ENCODE measurements at regions not wholly inside any gene's neighbourhood (a gene's known extent, or its start where the extent isn't known, plus 50 kb on each side); places are given as distances from the start of the nearest gene placed in this dataset.
"Not testable (repeated sequence)": the region's sequence is repeated elsewhere in the genome, so short reads cannot be mapped to it uniquely, and the experiment has no call there.

DNA sequence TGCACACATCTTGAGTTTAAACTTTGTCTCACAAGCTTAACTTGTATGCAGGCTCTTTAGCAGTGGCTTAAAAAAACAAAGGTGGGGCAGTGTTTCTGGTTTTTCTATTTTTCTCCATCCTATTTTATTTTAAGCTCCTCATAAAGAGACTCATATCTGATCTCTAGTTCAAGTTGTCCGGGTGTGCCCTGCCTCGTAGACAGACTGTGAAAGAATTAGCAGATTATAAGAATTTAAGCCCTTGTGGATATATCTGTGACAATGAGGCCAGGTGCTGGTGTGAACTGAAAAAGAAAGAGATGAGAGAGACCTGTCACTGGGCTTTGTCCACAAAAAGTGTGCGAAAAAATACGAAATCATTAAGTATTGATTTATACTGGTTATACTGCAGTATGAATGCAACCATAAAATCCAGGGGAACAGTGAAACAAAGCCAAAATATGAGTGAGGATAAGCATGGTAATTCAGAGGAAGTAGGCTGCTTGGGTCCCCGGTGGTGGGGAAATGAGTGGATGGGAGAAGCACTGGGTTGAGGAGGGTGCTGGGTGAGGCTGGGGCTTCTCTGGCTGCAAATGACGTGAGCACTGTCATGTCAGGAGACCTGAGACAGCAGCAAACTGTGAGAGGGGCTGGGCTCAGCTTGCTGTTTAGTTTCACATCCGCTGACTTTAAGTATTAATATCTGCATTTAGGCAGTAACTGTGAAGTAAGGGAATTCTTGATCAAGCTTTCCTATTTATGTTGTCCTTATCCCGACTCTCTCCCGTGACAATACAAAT, 179.7 kb upstream of the ANKRD55 start:
- DNase-seq: no peak

DNA sequence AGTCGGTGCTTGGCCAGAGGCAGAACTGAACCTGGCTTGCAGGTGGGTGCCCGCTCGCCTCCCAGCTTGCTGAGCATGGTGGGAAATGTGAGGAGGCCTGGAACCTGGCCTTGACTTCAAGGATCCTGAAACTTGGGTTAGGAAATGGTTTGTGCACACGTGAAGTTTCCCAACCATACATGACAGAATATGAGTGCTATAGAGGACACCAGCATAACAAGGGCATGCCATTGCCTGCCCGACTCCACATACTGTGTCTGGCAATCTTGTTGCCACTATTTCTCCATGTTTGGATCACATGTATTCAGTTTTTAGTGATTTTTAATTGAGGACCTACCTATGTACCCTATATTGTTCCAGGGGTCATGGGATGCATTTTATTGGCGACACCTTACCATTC, 177.6 kb upstream of the ANKRD55 start:
- DNase-seq: no peak

DNA sequence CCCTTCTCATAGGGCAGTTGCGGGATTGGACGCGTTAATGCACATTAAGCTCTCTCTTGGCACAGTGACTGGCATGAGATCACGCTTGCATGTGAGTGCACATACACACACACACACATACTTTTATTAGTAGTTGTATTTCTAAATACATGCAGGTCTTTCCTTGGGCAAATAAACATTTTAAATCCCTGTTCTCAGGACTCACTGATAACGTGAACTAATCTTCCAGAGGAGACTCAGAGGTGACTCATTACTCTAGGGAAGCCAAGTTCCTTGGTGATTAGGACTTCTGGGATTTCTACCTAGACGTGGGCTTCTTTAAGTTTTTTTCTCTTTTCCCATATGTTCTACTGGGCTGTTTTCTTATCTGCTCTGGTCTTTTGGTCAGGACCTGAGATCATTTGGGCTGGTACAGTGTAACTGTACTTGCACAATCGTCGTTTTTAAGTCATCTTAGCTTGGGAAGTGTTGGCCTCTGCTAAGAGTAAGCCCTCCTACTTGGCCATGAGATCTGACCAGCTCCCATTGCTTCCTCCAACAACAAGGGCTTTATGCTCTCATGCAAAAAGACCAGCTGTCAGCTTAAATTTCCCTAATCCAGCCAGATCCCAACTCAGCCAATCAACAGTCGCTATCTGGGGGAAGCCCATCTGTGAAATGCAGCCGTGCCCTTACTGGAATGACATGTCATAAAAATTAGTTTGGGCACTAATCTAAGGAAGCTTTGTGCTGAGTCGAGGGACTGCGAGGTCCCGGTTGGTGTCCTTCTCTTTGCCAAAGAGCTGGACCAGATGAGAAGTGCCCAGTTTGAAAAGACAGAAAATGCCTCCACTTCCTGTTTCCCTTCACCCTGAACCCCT, 176.4 kb upstream of the ANKRD55 start:
- no peak for DNase-seq

DNA sequence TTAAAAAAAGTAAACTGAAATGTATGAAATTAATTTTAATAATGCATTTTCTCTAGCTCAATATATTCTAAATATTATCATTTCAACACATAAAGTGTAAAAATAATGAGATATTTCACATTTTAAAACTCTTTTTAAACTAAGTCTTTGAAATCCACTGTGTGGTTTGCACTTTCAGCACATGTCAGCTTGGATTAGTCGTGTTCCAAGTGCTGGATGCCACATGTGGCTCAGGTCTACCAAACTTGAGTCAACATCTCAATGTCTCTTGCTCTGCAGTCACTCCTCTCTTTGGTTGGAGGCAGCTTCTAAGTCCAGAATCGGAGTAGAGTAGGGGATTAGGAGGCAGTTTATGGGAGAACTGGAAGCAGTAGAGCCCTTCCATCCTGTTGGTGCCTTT, 173.7 kb upstream of the ANKRD55 start:
- no peak for DNase-seq

DNA sequence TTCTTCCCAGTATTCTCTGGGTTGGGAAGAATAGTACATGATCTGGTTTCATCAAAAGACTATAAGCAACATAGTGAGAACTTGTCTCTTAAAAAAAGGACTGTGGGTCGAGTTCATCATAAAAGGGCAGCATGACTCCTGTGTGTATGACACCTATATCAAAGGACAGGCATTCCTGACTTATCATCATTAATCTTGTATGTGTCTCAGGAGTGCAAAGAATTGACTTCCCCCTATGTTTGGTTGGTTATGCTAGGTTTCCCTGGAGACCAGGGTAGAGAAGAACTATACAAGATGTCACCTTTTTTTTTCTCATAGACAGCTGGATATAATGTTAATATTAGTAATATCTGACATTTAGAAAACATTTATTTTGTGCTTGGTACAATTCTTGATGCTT, 173.1 kb upstream of the ANKRD55 start:
- DNase-seq: no peak

DNA sequence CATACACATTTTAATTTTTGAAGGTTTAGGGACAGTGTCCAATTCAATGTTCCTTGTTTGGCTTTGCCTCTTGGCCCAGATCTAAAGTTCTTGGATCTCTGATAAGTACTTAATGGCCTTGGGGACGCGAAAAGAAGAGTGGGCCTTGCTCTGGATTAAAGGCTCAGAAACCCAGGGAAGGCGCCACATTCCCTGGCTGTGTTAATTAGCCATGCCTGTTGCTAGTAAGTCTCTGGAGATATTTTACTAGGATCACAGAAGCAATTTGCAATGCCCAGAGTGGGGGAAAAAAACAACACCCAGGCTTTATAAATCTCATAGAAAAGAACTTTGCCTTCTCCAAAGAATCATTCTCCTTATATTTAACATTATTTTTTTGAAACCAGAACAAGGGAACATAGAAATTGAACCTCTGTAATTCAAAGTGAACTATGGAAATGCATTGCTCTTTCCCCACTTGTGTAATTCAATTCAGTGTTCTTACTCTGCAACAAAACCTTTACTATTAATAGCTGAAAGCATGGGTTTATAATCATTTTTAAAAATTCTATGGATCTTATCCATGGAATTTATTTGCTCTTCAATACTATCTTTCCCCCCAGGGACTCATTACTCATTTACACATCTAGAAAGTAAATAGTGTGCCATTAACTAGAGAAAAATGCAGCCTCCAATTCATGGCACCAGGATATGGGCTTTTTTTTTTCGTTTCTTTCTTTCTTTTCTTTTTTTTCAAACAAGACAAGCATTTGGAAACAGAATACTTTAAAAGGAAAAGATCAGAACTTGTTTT, 172.2 kb upstream of the ANKRD55 start:
- DNase-seq: no peak

DNA sequence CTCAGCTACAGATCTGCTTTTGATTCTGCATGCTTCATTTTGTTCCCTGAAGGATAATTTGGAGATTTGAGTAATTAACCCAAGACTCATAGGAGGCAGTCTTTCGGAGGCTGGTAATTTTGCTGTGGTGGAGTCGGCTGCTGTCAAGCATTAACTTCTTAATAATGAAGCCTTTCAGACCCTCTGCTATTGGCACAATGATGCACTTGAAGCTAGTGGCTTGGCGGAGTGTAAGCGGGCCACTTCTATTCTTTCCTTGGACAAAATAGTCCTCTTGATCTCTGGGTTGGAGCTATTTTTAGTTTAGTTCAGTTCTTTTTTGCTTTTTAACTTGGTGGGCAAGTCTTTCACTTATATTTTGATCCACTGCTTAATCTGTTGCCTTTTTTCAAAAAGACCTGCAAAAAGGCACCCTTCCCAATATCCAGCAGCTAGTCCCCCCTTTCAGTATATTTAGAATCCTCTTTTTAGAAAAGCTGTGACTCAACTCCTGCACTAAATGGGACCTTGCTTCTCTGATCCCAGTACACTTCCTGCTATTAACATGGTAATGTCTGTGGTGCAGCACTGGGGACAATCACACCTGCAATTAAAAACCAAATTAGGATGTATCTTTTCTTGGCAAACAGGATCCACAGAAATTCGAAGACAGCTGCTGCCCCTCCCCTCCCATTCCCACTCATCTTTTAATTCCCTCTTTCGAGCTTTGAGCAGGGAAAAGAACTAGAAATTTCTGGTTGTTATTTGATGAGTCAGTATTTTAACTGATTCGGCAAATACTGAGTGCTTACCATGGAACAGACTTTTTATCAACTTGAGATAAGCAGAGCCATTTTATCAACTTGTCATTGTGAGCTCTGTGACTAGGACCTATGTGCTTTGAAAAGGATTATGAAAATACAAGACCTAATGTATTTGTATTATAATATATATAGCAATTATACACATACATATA, 169.4 kb upstream of the ANKRD55 start:
- no peak for DNase-seq

DNA sequence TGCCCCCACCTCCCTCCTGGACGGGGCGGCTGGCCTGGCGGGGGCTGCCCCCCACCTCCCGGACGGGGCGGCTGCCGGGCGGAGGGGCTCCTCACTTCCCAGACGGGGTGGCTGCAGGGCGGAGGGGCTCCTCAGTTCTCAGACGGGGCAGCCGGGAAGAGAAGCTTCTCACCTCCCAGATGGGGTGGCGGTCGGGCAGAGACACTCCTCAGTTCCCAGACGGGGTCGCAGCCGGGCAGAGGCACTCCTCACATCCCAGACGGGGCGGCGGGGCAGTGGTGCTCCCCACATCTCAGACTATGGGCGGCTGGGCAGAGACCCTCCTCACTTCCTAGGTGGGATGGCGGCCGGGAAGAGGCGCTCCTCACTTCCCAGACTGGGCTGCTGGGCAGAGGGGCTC, 164.7 kb upstream of the ANKRD55 start:
- not testable (repeated sequence) for DNase-seq

DNA sequence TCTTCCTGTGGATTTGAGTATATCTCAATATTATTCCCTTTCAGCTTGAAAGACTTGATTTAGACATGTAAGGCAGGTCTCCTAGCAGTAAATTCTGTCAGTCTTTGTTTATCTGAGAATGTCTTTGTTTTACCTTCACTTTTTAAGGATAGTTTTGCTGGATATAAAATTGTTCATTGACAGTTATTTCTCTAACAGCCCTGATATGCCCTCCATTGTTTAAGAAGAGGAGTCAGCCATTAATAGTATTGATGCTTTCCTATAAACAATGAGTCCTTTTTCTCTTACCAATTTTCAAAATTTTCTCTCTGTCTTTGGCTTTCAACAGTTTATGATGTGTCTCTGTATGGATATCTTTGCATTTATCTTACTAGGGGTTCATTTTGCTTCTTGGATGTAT, 163.5 kb upstream of the ANKRD55 start:
- no peak for DNase-seq

DNA sequence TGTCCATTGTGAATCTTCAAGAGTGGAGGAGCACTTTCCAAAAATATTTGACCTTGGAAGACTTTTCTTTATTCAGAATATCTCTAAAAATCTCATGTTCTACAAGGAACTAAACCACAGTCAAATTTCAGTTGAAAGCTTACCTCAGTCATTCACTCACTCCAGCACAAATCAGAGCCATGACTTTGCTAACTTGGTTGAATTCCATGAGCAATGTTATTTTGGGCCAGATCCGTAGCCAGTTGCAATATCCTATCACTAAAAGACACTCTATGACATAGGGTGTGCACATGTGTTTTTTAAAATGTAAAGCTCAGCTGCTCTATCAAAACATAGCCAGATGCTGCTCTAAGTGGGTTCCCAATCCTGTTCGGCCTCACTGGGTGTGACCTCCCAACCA, 156.1 kb upstream of the ANKRD55 start:
- no peak for DNase-seq

DNA sequence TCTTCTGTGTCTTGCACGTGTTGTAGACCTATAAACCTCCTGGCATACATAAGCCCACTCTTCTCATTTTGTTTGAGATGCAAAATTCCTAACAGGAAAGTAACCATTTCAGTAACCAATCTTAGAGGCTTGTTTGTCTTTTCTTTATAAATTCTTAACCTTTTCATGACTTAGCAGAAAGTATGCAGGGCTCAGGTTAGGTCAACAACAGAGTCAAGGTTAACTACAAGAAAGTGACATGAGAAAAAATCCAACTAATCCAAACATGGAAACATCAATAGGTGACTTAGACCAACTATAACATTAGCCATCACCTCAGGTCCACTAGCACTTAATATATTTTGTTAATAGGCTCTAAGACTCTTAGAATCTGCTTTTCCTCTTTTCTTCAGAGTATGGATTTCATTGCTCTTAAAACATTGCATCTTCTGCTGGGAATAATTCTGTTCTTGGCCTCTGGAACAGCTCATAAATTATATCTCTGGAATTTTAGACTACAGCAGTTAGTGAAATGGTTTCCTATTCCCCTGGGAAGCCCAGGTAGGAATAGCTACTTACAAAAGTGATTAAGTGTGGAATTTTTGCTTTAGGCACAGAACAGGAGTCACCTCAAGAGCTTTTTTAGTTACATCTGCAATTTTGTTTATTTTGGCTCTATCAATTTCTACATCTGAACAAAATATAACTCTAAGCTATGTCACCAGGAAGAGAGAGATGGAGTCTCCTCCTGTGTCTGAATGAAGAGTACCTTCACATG, 155.3 kb upstream of the ANKRD55 start:
- no peak for DNase-seq

DNA sequence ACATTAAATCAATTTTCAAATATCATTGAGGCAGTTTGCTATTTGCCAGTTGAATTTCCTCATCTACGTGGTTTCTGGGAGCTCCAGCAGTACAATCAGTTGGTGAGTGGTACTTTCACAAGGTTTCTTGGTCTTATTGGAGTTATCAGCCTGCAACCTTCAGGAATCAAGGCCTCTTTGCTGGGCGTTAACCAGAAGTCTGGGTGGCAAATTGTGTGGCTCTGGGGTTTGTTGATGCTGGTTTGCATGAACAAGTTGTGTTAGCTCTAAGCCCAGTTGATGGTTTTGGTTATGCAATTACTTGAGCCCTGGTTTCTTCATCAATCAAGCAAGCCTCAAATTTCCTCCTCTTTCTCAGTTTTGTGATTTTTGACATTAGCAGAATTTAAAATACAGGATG, 152.9 kb upstream of the ANKRD55 start:
- DNase-seq: no peak

DNA sequence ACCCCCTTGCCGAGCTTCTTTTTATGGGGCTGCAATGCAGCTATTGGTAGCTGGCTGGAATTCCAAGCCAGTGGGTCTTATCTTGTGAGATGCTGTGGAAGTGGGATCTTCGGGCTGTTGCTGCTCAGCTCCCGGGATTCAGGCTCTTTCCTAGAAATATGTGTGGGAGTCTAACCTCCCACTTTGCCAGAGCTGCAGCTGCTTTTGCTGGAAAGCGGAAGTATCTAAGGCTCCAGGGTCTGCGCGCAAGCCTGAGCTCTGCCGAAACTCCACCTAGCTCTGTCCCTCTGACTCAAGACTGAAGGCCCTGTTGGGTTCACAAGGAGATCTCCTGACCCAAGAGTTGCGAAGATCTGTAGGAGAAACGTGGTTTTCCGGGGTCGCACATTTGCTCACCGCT, 151.1 kb upstream of the ANKRD55 start:
- DNase-seq: no peak

DNA sequence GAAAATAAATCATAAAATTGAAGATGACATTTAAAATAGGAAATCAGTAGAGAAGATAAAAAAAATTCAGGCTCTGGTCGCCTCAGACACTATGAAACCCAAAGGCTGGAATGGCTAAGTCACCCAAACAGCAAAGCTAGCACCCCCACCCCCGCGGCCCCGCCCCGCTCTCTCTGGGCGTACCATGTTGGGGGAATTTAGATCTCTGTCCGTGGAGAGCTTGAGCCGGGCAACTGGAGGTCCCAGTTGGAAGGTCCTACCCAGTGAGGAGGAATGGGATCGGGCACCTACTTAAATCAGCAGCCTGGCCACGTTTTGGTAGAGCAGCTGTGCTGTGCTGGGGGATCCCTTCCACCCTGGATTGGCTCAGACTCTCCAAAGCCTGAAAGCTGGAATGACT, 150.6 kb upstream of the ANKRD55 start:
- no peak for DNase-seq

DNA sequence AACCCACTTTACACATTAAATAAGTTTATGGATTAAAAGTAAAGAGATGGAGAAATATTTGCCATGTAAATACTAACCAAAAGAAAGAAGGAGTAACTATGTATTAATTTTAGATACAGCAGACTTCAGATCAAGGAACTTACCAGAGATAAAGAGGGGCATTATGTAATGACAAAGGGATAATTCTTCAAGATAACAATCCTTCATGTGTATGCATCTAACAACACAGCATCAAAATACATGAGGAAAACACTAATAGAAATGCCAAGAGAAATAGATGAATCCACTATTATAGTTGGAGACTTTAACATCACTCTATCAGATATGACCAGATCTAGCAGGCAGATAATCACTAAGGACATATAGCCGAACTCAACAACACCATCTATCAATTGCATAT, 149.8 kb upstream of the ANKRD55 start:
- no peak for DNase-seq

DNA sequence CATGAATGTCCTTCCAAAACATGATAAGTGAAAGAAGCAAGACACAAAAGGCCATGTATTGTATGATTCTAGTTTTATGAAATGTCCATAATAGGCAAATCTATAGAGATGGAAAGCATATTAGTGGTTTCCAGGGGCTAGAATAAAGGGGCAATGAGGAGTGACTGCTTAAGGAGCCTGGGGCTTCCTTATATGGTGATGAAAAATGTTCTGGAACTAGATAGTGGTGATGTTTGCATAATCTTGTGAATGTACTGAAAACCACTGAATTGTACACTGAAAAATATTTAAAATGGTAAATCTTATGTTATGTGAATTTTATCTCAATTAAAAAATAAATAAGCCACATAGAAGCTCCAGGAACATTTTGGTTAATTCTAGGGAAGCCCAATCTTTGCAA, 144.4 kb upstream of the ANKRD55 start:
- no peak for DNase-seq

DNA sequence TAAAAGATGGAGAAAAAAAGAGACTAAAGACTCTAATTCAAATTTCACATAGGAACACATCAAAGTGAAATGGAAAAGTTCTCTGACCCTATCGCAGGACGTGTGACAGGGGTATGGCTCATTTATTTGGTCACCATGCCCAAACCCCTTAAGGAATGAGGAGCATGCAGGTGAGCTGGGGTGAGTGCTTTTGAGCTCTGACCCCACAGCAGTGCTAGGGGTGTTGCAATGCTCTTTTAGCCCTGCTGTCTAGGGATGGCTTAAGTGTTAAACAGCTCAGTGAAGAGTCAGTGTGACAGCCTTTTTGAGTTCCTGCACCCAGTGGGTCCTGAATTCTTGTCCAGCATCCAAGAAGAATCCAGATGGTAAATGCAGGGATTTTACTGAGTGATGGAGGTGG, 143.0 kb upstream of the ANKRD55 start:
- no peak for DNase-seq

DNA sequence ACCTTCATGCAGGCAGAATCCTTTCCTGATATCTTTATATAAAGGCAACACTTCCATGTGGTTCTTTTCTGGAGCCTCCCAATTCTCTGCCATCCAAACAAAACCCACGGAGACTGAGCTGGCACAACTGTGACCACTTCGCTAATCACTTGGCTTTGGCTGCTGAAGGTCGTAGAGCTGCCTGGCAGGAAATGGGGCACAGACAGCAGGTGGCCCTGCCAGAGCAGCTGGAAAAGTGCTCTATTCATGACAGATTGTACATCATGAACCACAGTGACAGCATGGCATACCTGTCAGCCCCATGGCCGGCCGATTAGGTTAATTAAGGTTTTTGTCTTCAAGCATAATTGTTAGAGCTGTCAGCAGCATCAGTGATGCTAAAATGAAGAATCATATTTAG, 141.9 kb upstream of the ANKRD55 start:
- DNase-seq: peak; percentile 38

DNA sequence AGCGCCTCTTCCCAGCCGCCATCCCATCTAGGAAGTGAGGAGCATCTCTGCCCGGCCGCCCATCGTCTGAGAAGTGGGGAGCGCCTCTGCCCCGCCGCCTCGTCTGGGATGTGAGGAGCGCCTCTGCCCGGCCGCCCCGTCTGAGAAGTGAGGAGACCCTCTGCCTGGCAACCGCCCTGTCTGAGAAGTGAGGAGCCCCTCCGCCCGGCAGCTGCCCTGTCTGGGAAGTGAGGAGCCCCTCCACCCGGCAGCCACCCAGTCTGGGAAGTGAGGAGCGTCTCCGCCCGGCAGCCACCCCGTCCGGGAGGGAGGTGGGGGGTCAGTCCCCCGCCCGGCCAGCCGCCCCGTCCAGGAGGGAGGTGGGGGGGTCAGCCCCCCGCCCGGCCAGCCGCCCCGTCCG, 139.4 kb upstream of the ANKRD55 start:
- not testable (repeated sequence) for DNase-seq

DNA sequence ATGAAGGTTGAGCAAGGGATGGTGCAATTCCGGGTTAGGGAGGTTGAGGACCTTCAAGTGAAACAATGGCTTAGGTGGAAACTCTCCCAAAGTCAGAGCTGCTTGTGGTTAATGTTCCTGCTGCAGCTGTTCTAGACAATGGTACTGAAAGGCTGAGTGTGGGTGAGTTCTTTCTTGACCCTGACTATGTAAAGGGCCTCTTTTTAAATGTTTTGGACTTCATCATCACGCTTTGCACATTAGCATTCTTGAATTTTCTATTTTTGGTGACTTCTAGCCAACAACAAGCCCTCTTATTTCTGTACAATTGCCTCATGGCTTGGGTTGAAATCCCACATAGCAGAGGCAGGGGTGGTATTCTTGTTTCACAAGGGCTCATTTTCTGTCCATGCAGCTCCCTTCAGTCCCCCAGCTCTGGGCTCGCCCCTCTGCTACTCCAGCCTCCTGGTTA, 136.3 kb upstream of the ANKRD55 start:
- DNase-seq: no peak

DNA sequence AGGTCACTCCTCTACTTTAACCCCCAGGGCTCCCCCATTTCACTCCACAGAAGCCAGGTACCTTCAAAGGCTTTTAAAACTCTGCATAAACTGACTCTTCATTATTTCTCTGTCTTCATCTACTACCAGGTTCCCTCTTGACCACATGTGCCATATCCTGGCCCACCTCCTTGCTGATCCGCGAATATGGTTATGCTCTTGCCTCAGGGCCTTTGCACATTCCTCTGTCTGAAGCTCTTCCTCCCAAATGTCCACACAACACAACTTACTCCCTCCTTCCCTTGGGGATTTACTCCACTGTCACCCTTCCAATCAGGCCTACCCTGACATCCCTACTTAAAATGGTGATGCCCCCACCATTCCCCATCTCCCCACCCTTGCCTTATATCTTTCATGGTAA, 134.6 kb upstream of the ANKRD55 start:
- no peak for DNase-seq

DNA sequence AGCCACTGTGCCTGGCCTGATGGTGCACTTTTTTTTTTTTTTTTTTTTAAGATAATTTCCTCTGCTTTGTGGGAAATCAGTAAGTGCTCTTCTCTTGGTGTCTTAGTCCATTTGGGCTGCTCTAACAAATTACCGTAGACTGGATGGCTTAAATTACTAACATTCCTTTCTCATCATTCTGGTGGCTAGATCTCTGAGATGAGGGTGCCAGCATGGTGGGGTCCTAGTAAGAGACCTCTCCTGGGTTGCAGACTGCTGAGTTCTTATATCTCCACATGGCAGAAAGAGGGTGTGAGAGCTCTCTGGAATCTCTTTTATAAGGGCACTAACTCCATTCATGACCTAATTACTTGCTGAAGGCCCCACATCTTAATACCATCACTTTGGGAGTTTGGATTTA, 133.9 kb upstream of the ANKRD55 start:
- no peak for DNase-seq
